KG1 (cell line): ENCODE measurements at regions not wholly inside any gene's neighbourhood (a gene's known extent, or its start where the extent isn't known, plus 50 kb on each side); places are given as distances from the start of the nearest gene placed in this dataset.

Experiments
- DNase-seq: peaks from one replicate; lab custom pipeline; 2025; lab: John Stamatoyannopoulos, UW

- DNase-seq = no peak
These were observed 249.4 kb upstream of the MDFIC2 start for GRCh38 chr3:70561796-70562195.

GRCh38 chr3:70558956-70559355, 246.5 kb upstream of the MDFIC2 start:
- DNase-seq = no peak

- peak; percentile 7 for DNase-seq
These were observed 245.5 kb upstream of the MDFIC2 start for GRCh38 chr3:70557976-70558375.

GRCh38 chr3:70556056-70556455, 243.6 kb upstream of the MDFIC2 start:
- no peak for DNase-seq

DNA sequence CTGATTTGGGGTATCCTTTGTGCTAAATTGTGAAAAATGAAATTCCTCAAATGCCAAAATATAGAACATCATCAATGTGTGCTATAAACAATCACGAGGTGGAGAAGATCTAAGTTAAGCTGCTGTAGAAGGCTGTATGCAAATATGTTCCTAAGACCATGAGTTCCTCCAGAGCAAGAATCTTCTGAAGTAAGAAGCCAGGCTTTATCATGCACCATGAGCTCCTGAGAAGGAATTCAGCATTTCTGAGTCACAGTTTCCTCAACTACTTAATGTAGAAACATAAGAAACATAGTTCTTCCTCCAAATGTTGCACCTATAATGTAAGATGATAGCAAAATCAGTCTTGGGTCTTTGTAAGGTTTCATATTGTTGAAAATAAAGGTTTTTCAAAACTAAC, 241.7 kb upstream of the MDFIC2 start:
- DNase-seq = no peak

GRCh38 chr3:70550723-70551319, 238.4 kb upstream of the MDFIC2 start:
- DNase-seq = peak; percentile 65

- DNase-seq = no peak
These were observed 234.2 kb upstream of the MDFIC2 start for GRCh38 chr3:70546679-70547078.

- no peak for DNase-seq
These were observed 231.1 kb upstream of the MDFIC2 start for GRCh38 chr3:70543493-70543892.

GRCh38 chr3:70539908-70540307, 227.5 kb upstream of the MDFIC2 start:
- DNase-seq = no peak

- DNase-seq = no peak
These were observed 220.4 kb upstream of the MDFIC2 start for GRCh38 chr3:70532806-70533205.

- DNase-seq = no peak
These were observed 219.5 kb upstream of the MDFIC2 start for GRCh38 chr3:70531838-70532489.

- DNase-seq = no peak
These were observed 218.7 kb upstream of the MDFIC2 start for GRCh38 chr3:70531063-70531657.

DNA sequence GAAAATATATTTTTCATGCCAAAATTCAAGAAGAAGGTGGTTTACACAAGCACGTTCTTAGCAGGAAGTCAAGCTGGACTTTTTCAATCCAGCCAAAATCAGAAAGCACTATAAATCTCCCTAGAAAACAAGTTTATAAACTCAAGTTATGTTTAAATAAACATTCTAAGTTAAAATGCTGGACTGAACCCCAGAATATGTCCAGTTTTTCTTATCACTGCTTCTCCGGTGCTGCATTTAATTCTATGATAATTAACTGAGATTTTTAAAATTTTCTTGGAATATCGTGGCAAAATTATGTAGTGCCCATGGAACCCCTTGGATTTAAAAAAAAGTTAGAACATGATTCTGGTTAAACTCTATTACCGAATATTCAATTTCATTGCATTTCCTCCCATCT, 218.2 kb upstream of the MDFIC2 start:
- no peak for DNase-seq

- no peak for DNase-seq
These were observed 214.6 kb upstream of the MDFIC2 start for GRCh38 chr3:70527026-70527425.

- no peak for DNase-seq
These were observed 207.6 kb upstream of the MDFIC2 start for GRCh38 chr3:70519913-70520659.

DNA sequence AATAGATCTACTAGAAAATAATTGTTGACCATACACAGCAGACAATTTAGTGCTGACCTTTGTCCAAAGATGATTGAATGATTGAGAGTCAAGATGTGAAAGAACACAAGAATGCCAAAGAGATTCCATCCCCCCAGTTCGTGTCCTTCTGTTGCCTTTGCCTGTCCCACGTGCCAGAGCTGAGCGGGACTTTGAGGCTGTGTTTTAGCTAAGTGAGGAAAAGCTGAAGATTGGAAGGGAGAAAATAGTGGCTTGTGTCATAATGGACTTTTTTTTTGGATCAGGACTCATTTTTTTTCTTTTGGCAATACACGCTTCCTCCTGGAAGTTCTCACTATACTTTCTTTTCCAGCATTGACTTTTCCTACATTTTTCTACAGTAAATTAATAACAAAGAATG, 206.6 kb upstream of the MDFIC2 start:
- no peak for DNase-seq

- DNase-seq = no peak
These were observed 205.9 kb upstream of the MDFIC2 start for GRCh38 chr3:70518356-70518755.

- DNase-seq = no peak
These were observed 204.9 kb upstream of the MDFIC2 start for GRCh38 chr3:70517124-70517890.

GRCh38 chr3:70516076-70516475, 203.6 kb upstream of the MDFIC2 start:
- no peak for DNase-seq

GRCh38 chr3:70507486-70507885, 195.0 kb upstream of the MDFIC2 start:
- no peak for DNase-seq

- no peak for DNase-seq
These were observed 194.3 kb upstream of the MDFIC2 start for GRCh38 chr3:70506775-70507174.

DNA sequence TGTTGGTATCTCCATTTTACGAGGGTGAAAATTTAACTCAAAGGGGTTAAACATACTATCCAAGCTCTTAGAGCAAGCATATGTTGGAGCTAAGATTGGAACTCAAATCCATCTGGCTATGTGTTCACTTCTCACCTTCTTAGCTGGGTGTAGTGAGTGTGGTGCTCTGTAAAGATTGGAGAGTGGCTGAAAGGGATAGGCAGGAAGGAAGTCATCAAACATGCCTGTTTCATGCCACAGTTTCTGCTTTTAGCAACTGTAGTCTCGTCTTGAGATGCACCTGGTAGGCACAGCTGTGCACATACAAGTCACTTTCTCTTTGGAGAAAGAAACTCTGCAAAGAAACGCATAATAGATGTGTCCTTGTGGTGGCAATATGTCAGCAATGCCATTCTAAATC, 189.1 kb upstream of the MDFIC2 start:
- peak; percentile 18 for DNase-seq
